ENCODE measurements at regions not wholly inside any gene's neighbourhood (a gene's known extent, or its start where the extent isn't known, plus 50 kb on each side); places are given as distances from the start of the nearest gene placed in this dataset.
"Not testable (repeated sequence)": the region's sequence is repeated elsewhere in the genome, so short reads cannot be mapped to it uniquely, and the experiment has no call there.

- no peak overlapping the region for H3K4me3 ChIP-seq (ENCODE audit: low read depth in 1 of 3, low read length in 3 of 3)
- no peaks in the 10 kb centered on the region for H3K4me1 ChIP-seq (ENCODE audit: control insufficient read depth in 4 of 4, insufficient read depth in 4 of 4, low read length in 3 of 4)
- no peaks in the 10 kb centered on the region for H3K9me3 ChIP-seq (ENCODE audit: control insufficient read depth in 4 of 4, low read length in 3 of 4)
- no peak overlapping the region for H3K27ac ChIP-seq (ENCODE audit: low read depth in 1 of 2, low read length in 2 of 2)
- no peak overlapping the region for H3K9ac ChIP-seq (ENCODE audit: low read depth in 1 of 2, low read length in 2 of 2)
- DNase-seq (ENCODE audit: low spot score), result no peak
- 52% methylated on average over 1 of the region's 1 CpG for WGBS
- H3K27me3 ChIP-seq (ENCODE audit: control insufficient read depth in 4 of 4, insufficient read depth in 4 of 4, low read length in 3 of 4), result no peaks in the 10 kb centered on the region
- no peak for TF ChIP-seq NR2F2 (IDR thresholded peaks at IDR 0.05)
- TF ChIP-seq SP1 (IDR thresholded peaks at IDR 0.05), result no peak
- TF ChIP-seq GABPA (IDR thresholded peaks at IDR 0.05 in 1 of 2, conservative IDR thresholded peaks at IDR 0.05 in 1 of 2), result no peak
- TF ChIP-seq JUND (IDR thresholded peaks at IDR 0.05), result no peak
- H3K36me3 ChIP-seq (ENCODE audit: control insufficient read depth in 4 of 4, insufficient read depth in 3 of 4, low read depth in 1 of 4, low read length in 3 of 4), result no peaks in the 10 kb centered on the region
Measured at GRCh38 chr4:91684955-91685354, 618.8 kb upstream of the GRID2 start.

- Histone ChIP-seq H3K27me3 (ENCODE audit: control insufficient read depth in 4 of 4, insufficient read depth in 4 of 4, low read length in 3 of 4) (no peaks in the 10 kb centered on the region), H3K36me3 (ENCODE audit: control insufficient read depth in 4 of 4, insufficient read depth in 3 of 4, low read depth in 1 of 4, low read length in 3 of 4) (no peaks in the 10 kb centered on the region), H3K9me3 (ENCODE audit: control insufficient read depth in 4 of 4, low read length in 3 of 4) (no peaks in the 10 kb centered on the region), H3K27ac (ENCODE audit: low read depth in 1 of 2, low read length in 2 of 2) (no peak overlapping the region), H3K4me1 (ENCODE audit: control insufficient read depth in 4 of 4, insufficient read depth in 4 of 4, low read length in 3 of 4) (no peaks in the 10 kb centered on the region), H3K9ac (ENCODE audit: low read depth in 1 of 2, low read length in 2 of 2) (no peak overlapping the region), H3K4me3 (ENCODE audit: low read depth in 1 of 3, low read length in 3 of 3) (no peak overlapping the region)
- no peak for TF ChIP-seq ZBTB33 (IDR thresholded peaks at IDR 0.05)
- TF ChIP-seq NR2F2 (IDR thresholded peaks at IDR 0.05), result no peak
- no peak for TF ChIP-seq FOXA1 (IDR thresholded peaks at IDR 0.05)
- no peak for TF ChIP-seq EGR1 (IDR thresholded peaks at IDR 0.05; ENCODE audit: low read depth in 2 of 2)
- DNase-seq (ENCODE audit: low spot score), result no peak
Measured at GRCh38 chr4:91688413-91688812, 615.4 kb upstream of the GRID2 start.

- WGBS, result 48% methylated on average over 4 of the region's 4 CpGs
- not testable (repeated sequence) for H3K4me3 ChIP-seq (ENCODE audit: low read depth in 1 of 3, low read length in 3 of 3); H3K27me3 ChIP-seq (ENCODE audit: control insufficient read depth in 4 of 4, insufficient read depth in 4 of 4, low read length in 3 of 4); DNase-seq (ENCODE audit: low spot score); H3K9ac ChIP-seq (ENCODE audit: low read depth in 1 of 2, low read length in 2 of 2); H3K4me1 ChIP-seq (ENCODE audit: control insufficient read depth in 4 of 4, insufficient read depth in 4 of 4, low read length in 3 of 4); H3K9me3 ChIP-seq (ENCODE audit: control insufficient read depth in 4 of 4, low read length in 3 of 4); H3K27ac ChIP-seq (ENCODE audit: low read depth in 1 of 2, low read length in 2 of 2); H3K36me3 ChIP-seq (ENCODE audit: control insufficient read depth in 4 of 4, insufficient read depth in 3 of 4, low read depth in 1 of 4, low read length in 3 of 4)
Measured at GRCh38 chr4:91699691-91700090, 604.1 kb upstream of the GRID2 start.

- WGBS, result 88% methylated on average over 2 of the region's 2 CpGs
- H3K9ac ChIP-seq (ENCODE audit: low read depth in 1 of 2, low read length in 2 of 2), result no peak overlapping the region
- no peak for DNase-seq (ENCODE audit: low spot score)
- H3K27me3 ChIP-seq (ENCODE audit: control insufficient read depth in 4 of 4, insufficient read depth in 4 of 4, low read length in 3 of 4), result no peaks in the 10 kb centered on the region
- no peak overlapping the region for H3K4me3 ChIP-seq (ENCODE audit: low read depth in 1 of 3, low read length in 3 of 3)
- H3K9me3 ChIP-seq (ENCODE audit: control insufficient read depth in 4 of 4, low read length in 3 of 4), result no peaks in the 10 kb centered on the region
- no peak for TF ChIP-seq ATF3 (IDR thresholded peaks at IDR 0.05)
- no peak for TF ChIP-seq RXRA (IDR thresholded peaks at IDR 0.05)
- no peak for TF ChIP-seq GABPA (IDR thresholded peaks at IDR 0.05 in 1 of 2, conservative IDR thresholded peaks at IDR 0.05 in 1 of 2)
- TF ChIP-seq HNF4A (conservative IDR thresholded peaks at IDR 0.05), result no peak
- TF ChIP-seq REST (IDR thresholded peaks at IDR 0.05), result no peak
- TF ChIP-seq SP1 (IDR thresholded peaks at IDR 0.05), result no peak
- TF ChIP-seq HNF4G (IDR thresholded peaks at IDR 0.05), result no peak
- TF ChIP-seq MAX (IDR thresholded peaks at IDR 0.05), result no peak
- TF ChIP-seq FOXA1 (IDR thresholded peaks at IDR 0.05), result no peak
- no peak for TF ChIP-seq ZBTB33 (IDR thresholded peaks at IDR 0.05)
- no peak for TF ChIP-seq EGR1 (IDR thresholded peaks at IDR 0.05; ENCODE audit: low read depth in 2 of 2)
- no peak for TF ChIP-seq RAD21 (IDR thresholded peaks at IDR 0.05)
- no peaks in the 10 kb centered on the region for H3K4me1 ChIP-seq (ENCODE audit: control insufficient read depth in 4 of 4, insufficient read depth in 4 of 4, low read length in 3 of 4)
- no peaks in the 10 kb centered on the region for H3K36me3 ChIP-seq (ENCODE audit: control insufficient read depth in 4 of 4, insufficient read depth in 3 of 4, low read depth in 1 of 4, low read length in 3 of 4)
- no peak overlapping the region for H3K27ac ChIP-seq (ENCODE audit: low read depth in 1 of 2, low read length in 2 of 2)
Measured at GRCh38 chr4:91729851-91730250, 573.9 kb upstream of the GRID2 start.
